Sigmoid colon (tissue), 4 donors: ENCODE measurements at regions not wholly inside any gene's neighbourhood (a gene's known extent, or its start where the extent isn't known, plus 50 kb on each side); places are given as distances from the start of the nearest gene placed in this dataset.

Experiments
- POLR2A ChIP-seq, 2 donors: fragments of 450-650 bp; IDR thresholded peaks; one replicate each; pipeline ENCODE4 v1.6.1; 2016; ENCODE audit warnings: antibody characterized with exemption in 2 of 2, mild to moderate bottlenecking in 2 of 2, moderate library complexity in 2 of 2
- POLR2AphosphoS5 ChIP-seq, 4 donors: sonication (generic); formaldehyde crosslinking; IDR thresholded peaks; one replicate each; pipeline ENCODE4 v1.6.1; 2017; ENCODE audit warnings: antibody characterized with exemption in 4 of 4
- TF ChIP-seq, protein P1 (sequence below), 4 experiments: fragments of 450-650 bp in 3 of 4; fragments of 200-600 bp in 1 of 4; IDR thresholded peaks; one replicate each; pipeline ENCODE4 v1.5.1; 2016 to 2019; ENCODE audit warnings: antibody characterized with exemption in 4 of 4, mild to moderate bottlenecking in 3 of 4, moderate library complexity in 2 of 4

DNA sequence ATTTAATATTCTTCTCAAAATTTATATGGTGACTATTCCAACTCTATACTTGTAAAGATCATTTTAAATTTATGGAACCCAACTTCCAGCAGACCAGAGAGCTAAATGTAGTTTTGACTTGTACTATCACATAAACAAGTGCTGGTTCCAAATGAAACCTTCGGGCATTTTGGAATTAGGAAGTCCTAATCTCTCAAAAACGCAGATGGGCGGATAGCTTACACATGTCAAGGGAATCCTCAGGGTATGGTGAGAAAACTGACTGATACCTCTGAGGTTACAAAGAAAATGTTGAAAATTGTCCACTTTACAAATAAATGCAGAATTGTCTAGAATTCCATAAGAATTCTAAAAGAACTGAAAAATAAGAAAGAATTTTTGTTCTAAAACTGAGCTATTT lies 224.1 kb downstream of the SS18 start:
- TF ChIP-seq POLR2A (IDR thresholded peaks at IDR 0.05) (no peak), POLR2AphosphoS5 (IDR thresholded peaks at IDR 0.05) (no peak)
- TF ChIP-seq, protein P1, sequence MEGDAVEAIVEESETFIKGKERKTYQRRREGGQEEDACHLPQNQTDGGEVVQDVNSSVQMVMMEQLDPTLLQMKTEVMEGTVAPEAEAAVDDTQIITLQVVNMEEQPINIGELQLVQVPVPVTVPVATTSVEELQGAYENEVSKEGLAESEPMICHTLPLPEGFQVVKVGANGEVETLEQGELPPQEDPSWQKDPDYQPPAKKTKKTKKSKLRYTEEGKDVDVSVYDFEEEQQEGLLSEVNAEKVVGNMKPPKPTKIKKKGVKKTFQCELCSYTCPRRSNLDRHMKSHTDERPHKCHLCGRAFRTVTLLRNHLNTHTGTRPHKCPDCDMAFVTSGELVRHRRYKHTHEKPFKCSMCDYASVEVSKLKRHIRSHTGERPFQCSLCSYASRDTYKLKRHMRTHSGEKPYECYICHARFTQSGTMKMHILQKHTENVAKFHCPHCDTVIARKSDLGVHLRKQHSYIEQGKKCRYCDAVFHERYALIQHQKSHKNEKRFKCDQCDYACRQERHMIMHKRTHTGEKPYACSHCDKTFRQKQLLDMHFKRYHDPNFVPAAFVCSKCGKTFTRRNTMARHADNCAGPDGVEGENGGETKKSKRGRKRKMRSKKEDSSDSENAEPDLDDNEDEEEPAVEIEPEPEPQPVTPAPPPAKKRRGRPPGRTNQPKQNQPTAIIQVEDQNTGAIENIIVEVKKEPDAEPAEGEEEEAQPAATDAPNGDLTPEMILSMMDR (IDR thresholded peaks at IDR 0.05) = no peak
